CD4-positive, alpha-beta memory T cell (primary cell): ENCODE measurements at regions not wholly inside any gene's neighbourhood (a gene's known extent, or its start where the extent isn't known, plus 50 kb on each side); places are given as distances from the start of the nearest gene placed in this dataset.

Experiments used
- CTCF ChIA-PET: fragments of 350-600 bp; sonication (Branson Sonifier 250); formaldehyde crosslinking; loops from one replicate; lab custom pipeline; 2021; ENCODE audit warnings: inconsistent platforms; ENCODE audit not compliant: partially characterized antibody; lab: Charles Lee
- POLR2A ChIA-PET: fragments of 350-600 bp; sonication (Branson Sonifier 250); formaldehyde crosslinking; loops from one replicate; lab custom pipeline; 2021; ENCODE audit not compliant: partially characterized antibody; lab: Charles Lee
- DNase-seq, 5 donors: peaks; one replicate each; pipeline versions ENCODE4 v3.0.0 to v3.0.0-alpha.2; 2020 to 2022; ENCODE audit warnings: mixed read lengths in 1 of 5
- H3K27ac ChIP-seq: one replicate; pipeline ENCODE4 v1.7.0; 2013; ENCODE audit warnings: low read depth, low read length
- H3K27me3 ChIP-seq: 2 replicates; pipeline ENCODE4 v1.7.0; 2013; ENCODE audit warnings: mild to moderate bottlenecking, low read length, moderate library complexity; ENCODE audit not compliant: insufficient read depth
- H3K36me3 ChIP-seq: 2 replicates; pipeline ENCODE4 v1.7.0; 2013; ENCODE audit warnings: mild to moderate bottlenecking, low read length, moderate library complexity; ENCODE audit not compliant: insufficient read depth
- H3K4me1 ChIP-seq: 2 replicates; pipeline ENCODE4 v1.7.0; 2013; ENCODE audit warnings: mild to moderate bottlenecking, low read length, moderate library complexity; ENCODE audit not compliant: insufficient read depth
- H3K4me3 ChIP-seq, 2 donors: one replicate each; pipeline ENCODE4 v1.7.0; 2013; ENCODE audit warnings: low read length in 2 of 2, mild to moderate bottlenecking in 1 of 2
- H3K9me3 ChIP-seq, 2 donors: one replicate each; pipeline ENCODE4 v1.7.0; 2013; ENCODE audit warnings: low read length in 2 of 2, control low read depth in 1 of 2; ENCODE audit not compliant: control insufficient read depth in 1 of 2
- H3K27ac Mint-ChIP-seq, 7 donors: one replicate each; pipeline ENCODE4 v1.8.0; 2020 to 2021; ENCODE audit warnings: mixed read lengths in 7 of 7, mild to moderate bottlenecking in 6 of 7, inconsistent platforms in 3 of 7, moderate library complexity in 3 of 7
- H3K27me3 Mint-ChIP-seq, 2 donors: one replicate each; pipeline ENCODE4 v1.8.0; 2020 to 2021; ENCODE audit warnings: mixed read lengths in 2 of 2
- H3K36me3 Mint-ChIP-seq, 2 donors: one replicate each; pipeline ENCODE4 v1.8.0; 2020 to 2021; ENCODE audit warnings: mixed read lengths in 2 of 2, inconsistent platforms in 1 of 2, mild to moderate bottlenecking in 1 of 2
- H3K4me1 Mint-ChIP-seq, 4 donors: one replicate each; pipeline ENCODE4 v1.8.0; 2020 to 2021; ENCODE audit warnings: mixed read lengths in 4 of 4, mild to moderate bottlenecking in 1 of 4
- H3K4me3 Mint-ChIP-seq, 8 donors: one replicate each; pipeline ENCODE4 v1.8.0; 2020 to 2021; ENCODE audit warnings: mixed read lengths in 8 of 8, mild to moderate bottlenecking in 7 of 8, moderate library complexity in 6 of 8, inconsistent platforms in 3 of 8
- H3K9me3 Mint-ChIP-seq, 8 donors: one replicate each; pipeline ENCODE4 v1.8.0; 2020 to 2021; ENCODE audit warnings: mixed read lengths in 8 of 8, mild to moderate bottlenecking in 5 of 8, inconsistent platforms in 3 of 8, moderate library complexity in 1 of 8
- intact Hi-C: fragments of 100-400 bp; cut with micrococcal nuclease; formaldehyde crosslinking; loops from one replicate; pipeline ENCODE4 v1.15.1; 2023

- DNase-seq, result no peak
- intact Hi-C loops, result no loop called here
- H3K27me3 Mint-ChIP-seq, result peaks cover 7 to 13% of the 10 kb centered on the region in 2 donors
- H3K4me1 Mint-ChIP-seq, result no peaks in the 10 kb centered on the region
- Histone ChIP-seq H3K9me3 (no peaks in the 10 kb centered on the region), H3K36me3 (no peaks in the 10 kb centered on the region), H3K27ac (no peak overlapping the region), H3K27me3 (no peaks in the 10 kb centered on the region), H3K4me1 (no peaks in the 10 kb centered on the region), H3K4me3 (no peak overlapping the region)
- H3K4me3 Mint-ChIP-seq, result no peak overlapping the region
- no peaks in the 10 kb centered on the region for H3K36me3 Mint-ChIP-seq
- no peaks in the 10 kb centered on the region for H3K9me3 Mint-ChIP-seq
- ChIA-PET CTCF (no interaction called here), POLR2A (no interaction called here)
- H3K27ac Mint-ChIP-seq, result no peak overlapping the region
These were observed 343.8 kb downstream of the RBM26 start for GRCh38 chr13:79062291-79062690.

- no peaks in the 10 kb centered on the region for H3K36me3 ChIP-seq
- DNase-seq, result no peak
- Mint-ChIP-seq H3K27me3 (peaks cover 6 to 11% of the 10 kb centered on the region in 2 donors), H3K36me3 (no peaks in the 10 kb centered on the region), H3K4me3 (no peak overlapping the region), H3K4me1 (no peaks in the 10 kb centered on the region), H3K9me3 (no peaks in the 10 kb centered on the region), H3K27ac (no peak overlapping the region)
- no peak overlapping the region for H3K27ac ChIP-seq
- POLR2A ChIA-PET, result no interaction called here
- no peaks in the 10 kb centered on the region for H3K4me1 ChIP-seq
- H3K9me3 ChIP-seq, result no peaks in the 10 kb centered on the region
- no peak overlapping the region for H3K4me3 ChIP-seq
- CTCF ChIA-PET, result no interaction called here
- intact Hi-C loops, result no loop called here
- no peaks in the 10 kb centered on the region for H3K27me3 ChIP-seq
These were observed 345.8 kb downstream of the RBM26 start for GRCh38 chr13:79060216-79060615.

- Mint-ChIP-seq H3K27me3 (peaks cover 2 to 4% of the 10 kb centered on the region in 2 donors), H3K9me3 (no peaks in the 10 kb centered on the region), H3K4me1 (no peaks in the 10 kb centered on the region), H3K27ac (no peak overlapping the region), H3K36me3 (no peaks in the 10 kb centered on the region), H3K4me3 (no peak overlapping the region)
- Histone ChIP-seq H3K27me3 (no peaks in the 10 kb centered on the region), H3K36me3 (no peaks in the 10 kb centered on the region), H3K4me1 (no peaks in the 10 kb centered on the region), H3K27ac (no peak overlapping the region), H3K9me3 (no peaks in the 10 kb centered on the region), H3K4me3 (no peak overlapping the region)
- DNase-seq, result no peak
- ChIA-PET CTCF (no interaction called here), POLR2A (no interaction called here)
- intact Hi-C loops, result no loop called here
These were observed 349.3 kb downstream of the RBM26 start for GRCh38 chr13:79056706-79057105.

- Mint-ChIP-seq H3K36me3 (no peaks in the 10 kb centered on the region), H3K4me3 (no peak overlapping the region), H3K9me3 (peaks cover 0 to 6% (median 0%) of the 10 kb centered on the region in 8 donors), H3K4me1 (no peaks in the 10 kb centered on the region), H3K27me3 (peaks cover 0 to 5% of the 10 kb centered on the region in 2 donors), H3K27ac (no peak overlapping the region)
- Histone ChIP-seq H3K4me1 (no peaks in the 10 kb centered on the region), H3K27me3 (no peaks in the 10 kb centered on the region), H3K27ac (no peak overlapping the region), H3K36me3 (no peaks in the 10 kb centered on the region), H3K9me3 (no peaks in the 10 kb centered on the region), H3K4me3 (no peak overlapping the region)
- ChIA-PET POLR2A (no interaction called here), CTCF (no interaction called here)
- DNase-seq, result no peak
- intact Hi-C loops, result no loop called here
These were observed 354.6 kb downstream of the RBM26 start for GRCh38 chr13:79051472-79051871.

GRCh38 chr13:79044415-79044814 lies 361.6 kb downstream of the RBM26 start:
- H3K4me3 Mint-ChIP-seq, result no peak overlapping the region
- Histone ChIP-seq H3K9me3 (no peaks in the 10 kb centered on the region), H3K27ac (no peak overlapping the region), H3K27me3 (no peaks in the 10 kb centered on the region), H3K36me3 (no peaks in the 10 kb centered on the region), H3K4me3 (no peak overlapping the region), H3K4me1 (no peaks in the 10 kb centered on the region)
- no peaks in the 10 kb centered on the region for H3K9me3 Mint-ChIP-seq
- no peaks in the 10 kb centered on the region for H3K36me3 Mint-ChIP-seq
- POLR2A ChIA-PET, result no interaction called here
- H3K4me1 Mint-ChIP-seq, result no peaks in the 10 kb centered on the region
- CTCF ChIA-PET, result no interaction called here
- intact Hi-C loops, result no loop called here
- DNase-seq, result no peak
- no peak overlapping the region for H3K27ac Mint-ChIP-seq
- peaks cover 0 to 5% of the 10 kb centered on the region in 2 donors for H3K27me3 Mint-ChIP-seq

- no peaks in the 10 kb centered on the region for H3K9me3 ChIP-seq
- Mint-ChIP-seq H3K36me3 (no peaks in the 10 kb centered on the region), H3K4me3 (no peak overlapping the region), H3K27me3 (peaks cover 0 to 2% of the 10 kb centered on the region in 2 donors), H3K4me1 (no peaks in the 10 kb centered on the region), H3K9me3 (no peaks in the 10 kb centered on the region), H3K27ac (no peak overlapping the region)
- H3K36me3 ChIP-seq, result no peaks in the 10 kb centered on the region
- ChIA-PET POLR2A (no interaction called here), CTCF (no interaction called here)
- intact Hi-C loops, result no loop called here
- no peak for DNase-seq
- no peak overlapping the region for H3K4me3 ChIP-seq
- H3K27me3 ChIP-seq, result no peaks in the 10 kb centered on the region
- no peaks in the 10 kb centered on the region for H3K4me1 ChIP-seq
- no peak overlapping the region for H3K27ac ChIP-seq
These were observed 362.8 kb downstream of the RBM26 start for GRCh38 chr13:79043208-79043607.

- H3K4me3 Mint-ChIP-seq, result no peak overlapping the region
- intact Hi-C loops, result no loop called here
- DNase-seq, result no peak
- H3K27me3 Mint-ChIP-seq, result peaks cover 2 to 6% of the 10 kb centered on the region in 2 donors
- ChIA-PET POLR2A (no interaction called here), CTCF (no interaction called here)
- no peak overlapping the region for H3K27ac ChIP-seq
- no peaks in the 10 kb centered on the region for H3K4me1 ChIP-seq
- no peaks in the 10 kb centered on the region for H3K9me3 ChIP-seq
- no peak overlapping the region for H3K27ac Mint-ChIP-seq
- H3K36me3 Mint-ChIP-seq, result no peaks in the 10 kb centered on the region
- H3K4me1 Mint-ChIP-seq, result no peaks in the 10 kb centered on the region
- H3K4me3 ChIP-seq, result no peak overlapping the region
- H3K9me3 Mint-ChIP-seq, result no peaks in the 10 kb centered on the region
- no peaks in the 10 kb centered on the region for H3K27me3 ChIP-seq
- H3K36me3 ChIP-seq, result no peaks in the 10 kb centered on the region
These were observed 368.9 kb downstream of the RBM26 start for GRCh38 chr13:79037197-79037596.

- no peaks in the 10 kb centered on the region for H3K9me3 ChIP-seq
- no peak overlapping the region for H3K27ac ChIP-seq
- H3K27me3 Mint-ChIP-seq, result peaks cover 6% of the 10 kb centered on the region in 2 donors
- H3K4me3 ChIP-seq, result no peak overlapping the region
- H3K27me3 ChIP-seq, result no peaks in the 10 kb centered on the region
- H3K36me3 ChIP-seq, result no peaks in the 10 kb centered on the region
- H3K9me3 Mint-ChIP-seq, result no peaks in the 10 kb centered on the region
- DNase-seq, result no peak
- no peaks in the 10 kb centered on the region for H3K36me3 Mint-ChIP-seq
- ChIA-PET POLR2A (no interaction called here), CTCF (no interaction called here)
- no peaks in the 10 kb centered on the region for H3K4me1 Mint-ChIP-seq
- no peak overlapping the region for H3K27ac Mint-ChIP-seq
- no peak overlapping the region for H3K4me3 Mint-ChIP-seq
- intact Hi-C loops, result no loop called here
- no peaks in the 10 kb centered on the region for H3K4me1 ChIP-seq
These were observed 371.7 kb downstream of the RBM26 start for GRCh38 chr13:79034341-79034740.
